Endothelial cell of umbilical vein (primary cell): ENCODE measurements at regions not wholly inside any gene's neighbourhood (a gene's known extent, or its start where the extent isn't known, plus 50 kb on each side); places are given as distances from the start of the nearest gene placed in this dataset.

ENCODE experiments used
- BruUV-seq: library from RNA; stranded (reverse); fragments of 400-500 nt; replicated peaks from 2 replicates; lab custom pipeline; 2021; lab: Mats Ljungman, UMichigan
- CTCF ChIA-PET: fragments of 300-600, 350-600 bp; sonication (Branson Sonifier 250); formaldehyde crosslinking; loops from one replicate; lab custom pipeline; 2021; ENCODE audit warnings: antibody characterized with exemption, inconsistent platforms; lab: Charles Lee
- POLR2A ChIA-PET: fragments of 300-600, 350-600 bp; sonication (Branson Sonifier 250); formaldehyde crosslinking; loops from one replicate; lab custom pipeline; 2021; ENCODE audit warnings: antibody characterized with exemption, inconsistent platforms; lab: Charles Lee
- DNase-seq: peaks from one replicate; pipeline ENCODE4 v3.0.0-alpha.2; 2011; ENCODE audit warnings: low read depth, low spot score
- FAIRE-seq: peaks from 2 replicates; lab custom pipeline; 2011; peaks lifted over from hg19 to GRCh38; lab: Jason Lieb, UNC
- H2AFZ ChIP-seq: 2 replicates; pipeline ENCODE4 v1.6.0; 2012; ENCODE audit warnings: low read depth, low read length, control low read depth, inconsistent platforms
- H3K27ac ChIP-seq: 2 replicates; pipeline ENCODE4 v1.5.1; 2011; ENCODE audit warnings: low read depth, mild to moderate bottlenecking, control low read depth, low read length, moderate library complexity; ENCODE audit not compliant: insufficient read depth
- H3K27me3 ChIP-seq, 2 experiments: 2 replicates each; pipeline versions ENCODE4 v1.6.0 to v1.6.1; 2011; ENCODE audit warnings: low read length in 2 of 2, mixed read lengths in 1 of 2; ENCODE audit not compliant: control insufficient read depth in 2 of 2, insufficient read depth in 2 of 2
- H3K36me3 ChIP-seq, 2 experiments: 2 replicates in 1 of 2; 3 replicates in 1 of 2; pipeline ENCODE4 v1.5.1; 2011; ENCODE audit warnings: low read length in 2 of 2, mild to moderate bottlenecking in 1 of 2, moderate library complexity in 1 of 2; ENCODE audit not compliant: control insufficient read depth in 2 of 2, insufficient read depth in 2 of 2; ENCODE audit errors: extremely low read depth in 1 of 2
- H3K4me1 ChIP-seq: 3 replicates; pipeline ENCODE4 v1.5.1; 2011; ENCODE audit warnings: mild to moderate bottlenecking, low read length; ENCODE audit not compliant: control insufficient read depth, insufficient read depth; ENCODE audit errors: extremely low read depth
- H3K4me2 ChIP-seq: 2 replicates; pipeline ENCODE4 v1.6.1; 2011; ENCODE audit warnings: low read length, control low read depth, mixed read lengths; ENCODE audit not compliant: insufficient read depth
- H3K4me3 ChIP-seq, 3 experiments: fragments of 200-600 bp in 1 of 3; sonication (generic), shearing (Covaris generic) in 1 of 3; replicated peaks in 1 of 3; 2 replicates each; pipeline ENCODE4 v1.5.1; 2011 to 2016; ENCODE audit warnings: control low read depth in 3 of 3, low read length in 3 of 3, mild to moderate bottlenecking in 2 of 3, inconsistent platforms in 1 of 3, low read depth in 1 of 3, moderate library complexity in 1 of 3; ENCODE audit not compliant: insufficient read depth in 1 of 3
- H3K79me2 ChIP-seq: 2 replicates; pipeline ENCODE4 v1.6.0; 2012; ENCODE audit warnings: low read length, inconsistent platforms; ENCODE audit not compliant: control insufficient read depth, insufficient read depth
- H3K9ac ChIP-seq: replicated peaks from 2 replicates; pipeline ENCODE3; 2011; ENCODE audit warnings: low read length, control low read depth; ENCODE audit not compliant: insufficient read depth; ENCODE audit errors: extremely low read depth
- H3K9me1 ChIP-seq: replicated peaks from 3 replicates; pipeline ENCODE4 v1.6.0; 2011; ENCODE audit warnings: mild to moderate bottlenecking, low read length; ENCODE audit not compliant: control insufficient read depth, insufficient read depth; ENCODE audit errors: extremely low read depth
- H3K9me3 ChIP-seq: replicated peaks from 2 replicates; pipeline ENCODE4 v1.5.1; 2012; ENCODE audit warnings: low read length, inconsistent platforms; ENCODE audit not compliant: control insufficient read depth, insufficient read depth
- H4K20me1 ChIP-seq: replicated peaks from 2 replicates; pipeline ENCODE3; 2011; ENCODE audit warnings: mild to moderate bottlenecking, low read length; ENCODE audit not compliant: control insufficient read depth, insufficient read depth; ENCODE audit errors: extremely low read depth
- EZH2 ChIP-seq: IDR thresholded peaks from 2 replicates; pipeline ENCODE4 v1.6.1; 2012; ENCODE audit warnings: borderline replicate concordance, low read depth, mild to moderate bottlenecking, moderate library complexity, low read length, inconsistent platforms; ENCODE audit not compliant: severe bottlenecking
- FOS ChIP-seq: IDR thresholded peaks from 2 replicates; pipeline ENCODE4 v1.6.1; 2011; ENCODE audit warnings: mild to moderate bottlenecking, low read length, moderate library complexity, borderline replicate concordance; ENCODE audit not compliant: insufficient read depth
- GATA2 ChIP-seq: IDR thresholded peaks from 2 replicates; pipeline ENCODE4 v1.7.0; 2011; ENCODE audit warnings: low read depth, mild to moderate bottlenecking, moderate library complexity, mixed read lengths, low read length; ENCODE audit not compliant: insufficient read length, insufficient read depth
- JUN ChIP-seq: IDR thresholded peaks from 2 replicates; pipeline ENCODE4 v1.6.1; 2011; ENCODE audit warnings: borderline replicate concordance, low read depth; ENCODE audit not compliant: insufficient read length, insufficient read depth
- MAX ChIP-seq: IDR thresholded peaks from 2 replicates; pipeline ENCODE4 v1.6.1; 2011; ENCODE audit not compliant: insufficient read depth, insufficient read length
- MYC ChIP-seq: IDR thresholded peaks from one replicate; pipeline ENCODE4 v1.6.1; 2011; ENCODE audit warnings: mild to moderate bottlenecking, low read depth, low read length
- POLR2A ChIP-seq: IDR thresholded peaks from 2 replicates; pipeline ENCODE4 v1.6.1; 2012; ENCODE audit warnings: low read depth, mild to moderate bottlenecking, control low read depth, low read length
- POLR2AphosphoS5 ChIP-seq: IDR thresholded peaks from 2 replicates; pipeline ENCODE4 v1.6.1; 2012; ENCODE audit warnings: low read depth, mild to moderate bottlenecking, control low read depth, low read length, moderate library complexity; ENCODE audit not compliant: insufficient read depth
- dilution Hi-C: fragments of 300-500 bp; cut with MboI; formaldehyde crosslinking; loops from one replicate; pipeline ENCODE4 v1.15.0; 2019; ENCODE audit warnings: low sequenced_read_pairs; ENCODE audit not compliant: extremely low pct_ligation_motif_present
- intact Hi-C: fragments of 100-400 bp; cut with micrococcal nuclease; formaldehyde crosslinking; loops from one replicate; pipeline ENCODE4 v1.10.0; 2022
- TF ChIP-seq, protein P1 (sequence below), 2 donors: IDR thresholded peaks; 1 replicate in 1 of 2; 2 replicates in 1 of 2; pipeline ENCODE4 v1.5.1; 2011; ENCODE audit warnings: low read length in 2 of 2, mild to moderate bottlenecking in 2 of 2, moderate library complexity in 2 of 2, control low read depth in 1 of 2, inconsistent platforms in 1 of 2, low read depth in 1 of 2; ENCODE audit not compliant: insufficient read depth in 1 of 2; ENCODE audit errors: extremely low read depth in 1 of 2

GRCh38 chr4:188683571-188683970 lies 544.3 kb downstream of the TRIML1 start:
- Histone ChIP-seq H2AFZ (no peak overlapping the region), H3K4me1 (no peaks in the 10 kb centered on the region), H3K27ac (no peak overlapping the region), H3K4me3 (no peak overlapping the region), H3K9me1 (no peaks in the 10 kb centered on the region), H3K9ac (no peak overlapping the region), H4K20me1 (no peaks in the 10 kb centered on the region), H3K79me2 (no peaks in the 10 kb centered on the region), H3K36me3 (no peaks in the 10 kb centered on the region), H3K9me3 (peaks cover 2% of the 10 kb centered on the region), H3K4me2 (no peak overlapping the region), H3K27me3 (no peaks in the 10 kb centered on the region)
- dilution Hi-C loops: no loop called here
- intact Hi-C loops: no loop called here
- FAIRE-seq (no peak), DNase-seq (no peak)
- CTCF ChIA-PET: no interaction called here
- TF ChIP-seq, protein P1, sequence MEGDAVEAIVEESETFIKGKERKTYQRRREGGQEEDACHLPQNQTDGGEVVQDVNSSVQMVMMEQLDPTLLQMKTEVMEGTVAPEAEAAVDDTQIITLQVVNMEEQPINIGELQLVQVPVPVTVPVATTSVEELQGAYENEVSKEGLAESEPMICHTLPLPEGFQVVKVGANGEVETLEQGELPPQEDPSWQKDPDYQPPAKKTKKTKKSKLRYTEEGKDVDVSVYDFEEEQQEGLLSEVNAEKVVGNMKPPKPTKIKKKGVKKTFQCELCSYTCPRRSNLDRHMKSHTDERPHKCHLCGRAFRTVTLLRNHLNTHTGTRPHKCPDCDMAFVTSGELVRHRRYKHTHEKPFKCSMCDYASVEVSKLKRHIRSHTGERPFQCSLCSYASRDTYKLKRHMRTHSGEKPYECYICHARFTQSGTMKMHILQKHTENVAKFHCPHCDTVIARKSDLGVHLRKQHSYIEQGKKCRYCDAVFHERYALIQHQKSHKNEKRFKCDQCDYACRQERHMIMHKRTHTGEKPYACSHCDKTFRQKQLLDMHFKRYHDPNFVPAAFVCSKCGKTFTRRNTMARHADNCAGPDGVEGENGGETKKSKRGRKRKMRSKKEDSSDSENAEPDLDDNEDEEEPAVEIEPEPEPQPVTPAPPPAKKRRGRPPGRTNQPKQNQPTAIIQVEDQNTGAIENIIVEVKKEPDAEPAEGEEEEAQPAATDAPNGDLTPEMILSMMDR (IDR thresholded peaks at IDR 0.05; ENCODE audit: extremely low read depth in 1 of 2, insufficient read depth in 1 of 2, low read depth in 1 of 2, low read length in 2 of 2): no peak
- TF ChIP-seq FOS (no peak), JUN (no peak), POLR2AphosphoS5 (no peak), GATA2 (no peak), MAX (no peak), EZH2 (no peak), POLR2A (no peak), MYC (no peak)
- POLR2A ChIA-PET: no interaction called here
- no TSS peak for BruUV-seq
